IMR-90 (cell line): ENCODE measurements at regions not wholly inside any gene's neighbourhood (a gene's known extent, or its start where the extent isn't known, plus 50 kb on each side); places are given as distances from the start of the nearest gene placed in this dataset.

ENCODE experiments used
- ATAC-seq: fragments of 200-7000 bp; cut with Tn5 transposase; 2 replicates; pipeline ENCODE4 v1.9.1; 2020; ENCODE audit warnings: low read depth, mild to moderate bottlenecking, moderate library complexity
- BruUV-seq: library from RNA; stranded (reverse); fragments of 400-500 nt; replicated peaks from 2 replicates; lab custom pipeline; 2021; lab: Mats Ljungman, UMichigan
- CTCF ChIA-PET: fragments of 300-600 bp; formaldehyde crosslinking; extraction: SDS; loops from one replicate; lab custom pipeline; 2021; ENCODE audit warnings: antibody characterized with exemption; lab: Yijun Ruan, JAX
- POLR2A ChIA-PET: fragments of 300-600 bp; sonication (Branson Sonifier 250); formaldehyde crosslinking; loops from one replicate; lab custom pipeline; 2022; ENCODE audit warnings: antibody characterized with exemption; ENCODE audit not compliant: unreplicated experiment; lab: Charles Lee
- DNase-seq: peaks from one replicate; pipeline ENCODE4 v3.0.0; 2013
- H2AFZ ChIP-seq: replicated peaks from 2 replicates; pipeline ENCODE3; 2013; ENCODE audit warnings: low read length, mild to moderate bottlenecking; ENCODE audit not compliant: poor library complexity
- H2AK5ac ChIP-seq: 2 replicates; pipeline ENCODE4 v1.6.1; 2013; ENCODE audit warnings: low read depth, low read length, inconsistent platforms
- H2AK9ac ChIP-seq: replicated peaks from 2 replicates; pipeline ENCODE3; 2013; ENCODE audit warnings: mild to moderate bottlenecking, low read depth, low read length, moderate library complexity; ENCODE audit not compliant: poor library complexity
- H2BK120ac ChIP-seq: 2 replicates; pipeline ENCODE4 v1.6.1; 2013; ENCODE audit warnings: low read depth, low read length, inconsistent platforms
- H2BK15ac ChIP-seq: 3 replicates; pipeline ENCODE4 v1.6.1; 2013; ENCODE audit warnings: low read depth, low read length, inconsistent platforms
- H2BK20ac ChIP-seq: 2 replicates; pipeline ENCODE4 v1.6.1; 2013; ENCODE audit warnings: low read depth, mild to moderate bottlenecking, inconsistent platforms, low read length, moderate library complexity
- H2BK5ac ChIP-seq: 2 replicates; pipeline ENCODE4 v1.6.1; 2013; ENCODE audit warnings: mild to moderate bottlenecking, low read depth, low read length, inconsistent platforms; ENCODE audit not compliant: poor library complexity, severe bottlenecking
- H3K14ac ChIP-seq: replicated peaks from 2 replicates; pipeline ENCODE4 v1.6.1; 2013; ENCODE audit warnings: low read depth, low read length, inconsistent platforms
- H3K18ac ChIP-seq: 2 replicates; pipeline ENCODE4 v1.6.1; 2013; ENCODE audit warnings: low read depth, low read length, control low read depth
- H3K23ac ChIP-seq: 2 replicates; pipeline ENCODE4 v1.6.1; 2013; ENCODE audit warnings: low read depth, low read length, inconsistent platforms
- H3K27ac ChIP-seq: 2 replicates; pipeline ENCODE4 v1.5.1; 2013; ENCODE audit warnings: mild to moderate bottlenecking, control low read depth, low read length; ENCODE audit not compliant: insufficient read depth
- H3K27me3 ChIP-seq: 2 replicates; pipeline ENCODE4 v1.6.1; 2013; ENCODE audit warnings: low read length; ENCODE audit not compliant: control insufficient read depth, insufficient read depth
- H3K36me3 ChIP-seq: 2 replicates; pipeline ENCODE4 v1.6.1; 2013; ENCODE audit warnings: low read length, mixed read lengths; ENCODE audit not compliant: control insufficient read depth, insufficient read depth
- H3K4ac ChIP-seq: 2 replicates; pipeline ENCODE4 v1.6.1; 2013; ENCODE audit warnings: low read depth, low read length, inconsistent platforms
- H3K4me1 ChIP-seq: 2 replicates; pipeline ENCODE4 v1.6.1; 2013; ENCODE audit warnings: low read length, mixed read lengths; ENCODE audit not compliant: control insufficient read depth, insufficient read depth
- H3K4me2 ChIP-seq: 2 replicates; pipeline ENCODE4 v1.6.1; 2013; ENCODE audit warnings: low read depth, mild to moderate bottlenecking, control low read depth, low read length, moderate library complexity
- H3K4me3 ChIP-seq: 2 replicates; pipeline ENCODE4 v1.5.1; 2013; ENCODE audit warnings: low read depth, mild to moderate bottlenecking, control low read depth, low read length, moderate library complexity; ENCODE audit not compliant: insufficient read depth
- H3K56ac ChIP-seq: 2 replicates; pipeline ENCODE4 v1.6.1; 2013; ENCODE audit warnings: low read length, inconsistent platforms; ENCODE audit not compliant: insufficient read depth; ENCODE audit errors: extremely low read depth
- H3K79me1 ChIP-seq, 2 experiments: 2 replicates each; pipeline ENCODE4 v1.6.1; 2013; ENCODE audit warnings: low read length in 2 of 2, inconsistent platforms in 1 of 2, low read depth in 1 of 2
- H3K9ac ChIP-seq: 2 replicates; pipeline ENCODE4 v1.6.1; 2013; ENCODE audit warnings: low read depth, low read length, control low read depth
- H3K9me1 ChIP-seq: 2 replicates; pipeline ENCODE4 v1.6.1; 2013; ENCODE audit warnings: low read length, inconsistent platforms; ENCODE audit not compliant: insufficient read depth
- H3K9me3 ChIP-seq: 2 replicates; pipeline ENCODE4 v1.6.1; 2013; ENCODE audit warnings: low read length; ENCODE audit not compliant: control insufficient read depth, insufficient read depth
- H4K20me1 ChIP-seq: 2 replicates; pipeline ENCODE4 v1.6.1; 2013; ENCODE audit warnings: low read length, inconsistent platforms; ENCODE audit not compliant: insufficient read depth
- H4K5ac ChIP-seq: 2 replicates; pipeline ENCODE4 v1.6.1; 2013; ENCODE audit warnings: mild to moderate bottlenecking, low read depth, low read length, control low read depth
- H4K8ac ChIP-seq, 2 experiments: 2 replicates each; pipeline ENCODE4 v1.6.1; 2013; ENCODE audit warnings: low read depth in 2 of 2, low read length in 2 of 2, control low read depth in 1 of 2, inconsistent platforms in 1 of 2
- H4K91ac ChIP-seq: 2 replicates; pipeline ENCODE4 v1.6.1; 2013; ENCODE audit warnings: low read depth, low read length, inconsistent platforms; ENCODE audit not compliant: insufficient read depth
- NFE2L2 ChIP-seq: fragments of 150-350 bp; IDR thresholded peaks from 2 replicates; pipeline ENCODE4 v1.6.1; 2016; ENCODE audit warnings: low read depth, mild to moderate bottlenecking, low read length
- POLR2A ChIP-seq: IDR thresholded peaks from 2 replicates; pipeline ENCODE4 v1.6.1; 2012; ENCODE audit warnings: mild to moderate bottlenecking, low read depth, low read length
- WGBS, 2 experiments: methylation state at CpG; one replicate each; pipeline versions ENCODE4 v1.1.5 to v1.1.7; 2013; ENCODE audit warnings: missing lambda C conversion rate in 2 of 2; ENCODE audit not compliant: insufficient read length in 1 of 2; ENCODE audit errors: extremely low coverage in 2 of 2; 5-methylcytosine and 5-hydroxymethylcytosine counted together
- dilution Hi-C: fragments of 300-500 bp; cut with HindIII; formaldehyde crosslinking; loops from one replicate; pipeline ENCODE4 v1.14.3; 2018; ENCODE audit warnings: low sequenced_read_pairs; ENCODE audit not compliant: unreplicated experiment
- in situ Hi-C: fragments of 300-500 bp; cut with MboI; formaldehyde crosslinking; loops from 3 replicates; pipeline ENCODE4 v1.14.3; 2019; ENCODE audit warnings: low sequenced_read_pairs, inconsistent platforms, mixed read lengths
- intact Hi-C: fragments of 100-400 bp; cut with micrococcal nuclease; formaldehyde crosslinking; loops from 2 replicates; pipeline ENCODE4 v1.10.0; 2022

DNA sequence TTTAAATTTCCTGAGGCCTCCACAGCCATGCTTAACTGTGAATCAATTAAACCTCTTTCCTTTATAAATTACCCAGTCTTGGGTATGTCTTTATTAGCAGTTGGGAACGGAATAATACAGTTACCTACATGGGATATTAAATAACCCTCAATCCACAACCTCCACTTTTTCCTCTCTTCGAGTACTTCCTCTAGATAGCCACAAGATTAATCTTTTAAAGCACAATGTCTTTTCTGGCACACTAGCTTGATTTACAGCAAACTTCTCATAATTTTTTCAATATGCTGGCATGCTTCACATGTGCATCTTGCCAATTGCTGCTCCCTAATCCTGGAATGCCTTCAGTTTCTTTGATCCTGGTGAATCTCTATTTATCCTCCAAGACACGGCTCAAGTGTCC lies 92.2 kb downstream of the P2RY1 start:
- Histone ChIP-seq H3K18ac (no peak overlapping the region), H2AK5ac (no peak overlapping the region), H4K91ac (no peak overlapping the region), H3K56ac (no peak overlapping the region), H3K27me3 (no peaks in the 10 kb centered on the region), H3K4me1 (no peaks in the 10 kb centered on the region), H3K9me1 (no peaks in the 10 kb centered on the region), H2AK9ac (no peak overlapping the region), H3K4me3 (no peak overlapping the region), H3K23ac (no peak overlapping the region), H3K27ac (no peak overlapping the region), H2AFZ (no peak overlapping the region), H3K4ac (no peak overlapping the region), H3K36me3 (no peaks in the 10 kb centered on the region), H4K20me1 (no peaks in the 10 kb centered on the region), H3K4me2 (no peak overlapping the region), H2BK120ac (no peak overlapping the region), H4K8ac (no peak overlapping the region), H4K5ac (no peak overlapping the region), H2BK5ac (no peak overlapping the region), H3K79me1 (no peaks in the 10 kb centered on the region), H2BK15ac (no peak overlapping the region), H2BK20ac (no peak overlapping the region), H3K9me3 (no peaks in the 10 kb centered on the region), H3K14ac (no peak overlapping the region), H3K9ac (no peak overlapping the region)
- in situ Hi-C loops, result no loop called here
- dilution Hi-C loops, result no loop called here
- no TSS peak for BruUV-seq
- intact Hi-C loops, result no loop called here
- DNase-seq, result no peak
- WGBS, 2 experiments, result 0% methylated on average over 1 of the region's 3 CpGs; no CpG with 5 or more reads in 1 of the 2 experiments
- ChIA-PET POLR2A (no interaction called here), CTCF (interaction anchor here (0.6 kb wide), 1 partner anchor 173 kb away, joined by 3 read pairs; no protein-coding TSS in a partner anchor)
- no peak for TF ChIP-seq NFE2L2
- no peak for TF ChIP-seq POLR2A
- ATAC-seq, result no peak
